BE2C (cell line): ENCODE measurements at regions not wholly inside any gene's neighbourhood (a gene's known extent, or its start where the extent isn't known, plus 50 kb on each side); places are given as distances from the start of the nearest gene placed in this dataset.
"Not testable (repeated sequence)": the region's sequence is repeated elsewhere in the genome, so short reads cannot be mapped to it uniquely, and the experiment has no call there.

Source experiments
- DNase-seq: peaks from one replicate; pipeline ENCODE4 v3.0.0-alpha.2; 2020
- H3K27me3 ChIP-seq: fragments of 250-450 bp; sonication (Bioruptor Pico); 2 replicates; pipeline ENCODE4 v1.5.1; 2020; ENCODE audit warnings: mild to moderate bottlenecking
- H3K36me3 ChIP-seq: fragments of 250-450 bp; sonication (Bioruptor Pico); 2 replicates; pipeline ENCODE4 v1.5.1; 2020; ENCODE audit warnings: mild to moderate bottlenecking
- H3K4me1 ChIP-seq: fragments of 250-450 bp; sonication (Bioruptor Pico); 2 replicates; pipeline ENCODE4 v1.5.1; 2020
- H3K4me3 ChIP-seq: 2 replicates; pipeline ENCODE4 v1.5.1; 2011; ENCODE audit warnings: low read depth, low read length
- H3K9me3 ChIP-seq: fragments of 250-450 bp; sonication (Bioruptor Pico); 2 replicates; pipeline ENCODE4 v1.5.1; 2020
- CTCF ChIP-seq: IDR thresholded peaks from 2 replicates; pipeline ENCODE4 v1.5.1; 2012; ENCODE audit warnings: mild to moderate bottlenecking, low read depth, low read length

GRCh38 chr19:28541602-28542393, 671.2 kb downstream of the UQCRFS1 start:
- H3K9me3 ChIP-seq: no peaks in the 10 kb centered on the region
- no peaks in the 10 kb centered on the region for H3K36me3 ChIP-seq
- TF ChIP-seq CTCF: no peak
- H3K4me3 ChIP-seq: no peak overlapping the region
- DNase-seq: no peak
- H3K4me1 ChIP-seq: no peaks in the 10 kb centered on the region
- no peaks in the 10 kb centered on the region for H3K27me3 ChIP-seq

- Histone ChIP-seq H3K9me3 (no peaks in the 10 kb centered on the region), H3K4me3 (no peak overlapping the region), H3K4me1 (no peaks in the 10 kb centered on the region), H3K27me3 (no peaks in the 10 kb centered on the region), H3K36me3 (no peaks in the 10 kb centered on the region)
- DNase-seq: no peak
- no peak for TF ChIP-seq CTCF
These were observed 671.9 kb downstream of the UQCRFS1 start for GRCh38 chr19:28541029-28541428.

- not testable (repeated sequence) for DNase-seq, H3K4me1 ChIP-seq, H3K4me3 ChIP-seq, H3K36me3 ChIP-seq, H3K9me3 ChIP-seq, H3K27me3 ChIP-seq
These were observed 672.6 kb downstream of the UQCRFS1 start for GRCh38 chr19:28540385-28540784.

GRCh38 chr19:28539759-28540158, 673.2 kb downstream of the UQCRFS1 start:
- Histone ChIP-seq H3K36me3 (no peaks in the 10 kb centered on the region), H3K4me3 (no peak overlapping the region), H3K9me3 (no peaks in the 10 kb centered on the region), H3K27me3 (no peaks in the 10 kb centered on the region), H3K4me1 (no peaks in the 10 kb centered on the region)
- TF ChIP-seq CTCF: no peak
- DNase-seq: no peak

GRCh38 chr19:28538579-28538978, 674.4 kb downstream of the UQCRFS1 start:
- not testable (repeated sequence) for DNase-seq, H3K9me3 ChIP-seq

GRCh38 chr19:28537896-28538295, 675.1 kb downstream of the UQCRFS1 start:
- DNase-seq: no peak
- H3K36me3 ChIP-seq: no peaks in the 10 kb centered on the region
- H3K4me1 ChIP-seq: no peaks in the 10 kb centered on the region
- no peaks in the 10 kb centered on the region for H3K27me3 ChIP-seq
- H3K4me3 ChIP-seq: no peak overlapping the region
- no peaks in the 10 kb centered on the region for H3K9me3 ChIP-seq
- TF ChIP-seq CTCF: no peak

More at GRCh38 chr19:28538579-28538978, 674.4 kb downstream of the UQCRFS1 start:
- H3K4me3 ChIP-seq, H3K27me3 ChIP-seq, H3K36me3 ChIP-seq, H3K4me1 ChIP-seq: not testable (repeated sequence)

- TF ChIP-seq CTCF: no peak
- H3K36me3 ChIP-seq: no peaks in the 10 kb centered on the region
- H3K27me3 ChIP-seq: no peaks in the 10 kb centered on the region
- H3K4me1 ChIP-seq: no peaks in the 10 kb centered on the region
- no peak overlapping the region for H3K4me3 ChIP-seq
- no peak for DNase-seq
- H3K9me3 ChIP-seq: no peaks in the 10 kb centered on the region
These were observed 675.9 kb downstream of the UQCRFS1 start for GRCh38 chr19:28537079-28537478.
